Right lobe of liver (tissue), 6 donors: ENCODE measurements at regions not wholly inside any gene's neighbourhood (a gene's known extent, or its start where the extent isn't known, plus 50 kb on each side); places are given as distances from the start of the nearest gene placed in this dataset.

Experiments
- ATAC-seq, 4 donors: fragments of 200-7000 bp; cut with Tn5 transposase; one replicate each; pipeline ENCODE4 v1.9.1; 2020; ENCODE audit warnings: mild to moderate bottlenecking in 4 of 4, moderate library complexity in 4 of 4
- DNase-seq, 3 donors: peaks; one replicate each; pipeline ENCODE4 v3.0.0-alpha.2; 2020
- H3K27ac ChIP-seq, 3 donors: fragments of 200-600 bp; one replicate each; pipeline ENCODE4 v1.8.0; 2022
- H3K27me3 ChIP-seq, 2 donors: fragments of 200-600 bp; one replicate each; pipeline ENCODE4 v1.8.0; 2022
- H3K36me3 ChIP-seq, 4 donors: fragments of 200-600 bp; sonication (generic) in 1 of 4; one replicate each; pipeline versions ENCODE4 v1.5.1 to v1.8.0; 2017 to 2022; ENCODE audit warnings: control low read depth in 1 of 4
- H3K4me1 ChIP-seq, 4 donors: fragments of 200-600 bp; sonication (generic) in 1 of 4; one replicate each; pipeline versions ENCODE4 v1.5.1 to v1.8.0; 2017 to 2022; ENCODE audit warnings: control low read depth in 1 of 4
- H3K4me3 ChIP-seq, 3 donors: fragments of 200-600 bp; one replicate each; pipeline ENCODE4 v1.8.0; 2022
- H3K9me3 ChIP-seq, 4 donors: fragments of 200-600 bp; sonication (generic) in 1 of 4; one replicate each; pipeline versions ENCODE4 v1.5.1 to v1.8.0; 2017 to 2022; ENCODE audit warnings: control low read depth in 1 of 4
- CTCF ChIP-seq, 4 donors: fragments of 200-600 bp in 3 of 4; fragments of 450-650 bp in 1 of 4; IDR thresholded peaks; one replicate each; pipeline versions ENCODE4 v1.5.1 to v1.8.0; 2016 to 2022; ENCODE audit warnings: antibody characterized with exemption in 4 of 4, mild to moderate bottlenecking in 2 of 4
- POLR2A ChIP-seq: fragments of 450-650 bp; IDR thresholded peaks from one replicate; pipeline ENCODE4 v1.6.1; 2017; ENCODE audit warnings: antibody characterized with exemption, mild to moderate bottlenecking
- WGBS: methylation state at CpG from one replicate; pipeline ENCODE4 v1.1.6; 2018; ENCODE audit warnings: low coverage, low lambda C conversion rate; ENCODE audit not compliant: insufficient coverage; ENCODE audit errors: missing lambda C conversion rate; 5-methylcytosine and 5-hydroxymethylcytosine counted together
- intact Hi-C, 2 donors: fragments of 100-400 bp; cut with DNase I; formaldehyde crosslinking; loops; one replicate each; pipeline versions ENCODE4 v1.11.2 to v1.14.1; 2022
- donor health status: DM: no; HTN: yes; CAD: no.
- donor health status: DM: no; HTN: no; CAD: no.
- donor health status: DM: no; HTN: no; CAD: no.
- donor health status: DM: no; HTN: yes; CAD: no.
- donor health status: DM: no; HTN: yes; CAD: no.

DNA sequence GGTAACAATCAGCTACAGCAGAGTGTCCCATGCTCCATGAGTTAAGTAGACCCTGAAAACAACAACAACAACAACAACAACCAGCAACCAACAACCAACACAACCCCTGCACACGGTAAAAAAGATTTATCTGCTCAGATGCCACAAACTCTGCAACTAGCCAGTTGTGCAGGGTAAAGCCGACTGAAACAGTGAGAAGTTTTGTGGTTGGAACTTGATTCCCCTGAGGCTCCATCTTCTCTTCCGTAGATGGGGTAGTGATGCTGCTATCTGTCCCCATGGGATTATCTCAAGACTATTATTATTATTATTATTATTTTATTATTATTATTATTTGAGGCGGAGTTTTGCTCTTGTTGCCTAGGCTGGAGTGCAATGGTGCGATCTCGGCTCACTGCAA, 50.6 kb upstream of the RAPGEF2 start:
- TF ChIP-seq POLR2A, result no peak
- TF ChIP-seq CTCF (IDR thresholded peaks at IDR 0.05), result no peak
- no peak for DNase-seq
- 88% methylated on average over 6 of the region's 6 CpGs for WGBS
- peaks cover 0 to 3% (median 0%) of the 10 kb centered on the region in 4 donors for H3K4me1 ChIP-seq
- H3K27ac ChIP-seq, result no peak overlapping the region
- H3K36me3 ChIP-seq, result no peaks in the 10 kb centered on the region
- H3K27me3 ChIP-seq, result no peaks in the 10 kb centered on the region
- H3K9me3 ChIP-seq, result no peaks in the 10 kb centered on the region
- no peak overlapping the region for H3K4me3 ChIP-seq
- intact Hi-C loops, result no loop called here
- ATAC-seq, result no peak
